ENCODE measurements at regions not wholly inside any gene's neighbourhood (a gene's known extent, or its start where the extent isn't known, plus 50 kb on each side); places are given as distances from the start of the nearest gene placed in this dataset.

DNA sequence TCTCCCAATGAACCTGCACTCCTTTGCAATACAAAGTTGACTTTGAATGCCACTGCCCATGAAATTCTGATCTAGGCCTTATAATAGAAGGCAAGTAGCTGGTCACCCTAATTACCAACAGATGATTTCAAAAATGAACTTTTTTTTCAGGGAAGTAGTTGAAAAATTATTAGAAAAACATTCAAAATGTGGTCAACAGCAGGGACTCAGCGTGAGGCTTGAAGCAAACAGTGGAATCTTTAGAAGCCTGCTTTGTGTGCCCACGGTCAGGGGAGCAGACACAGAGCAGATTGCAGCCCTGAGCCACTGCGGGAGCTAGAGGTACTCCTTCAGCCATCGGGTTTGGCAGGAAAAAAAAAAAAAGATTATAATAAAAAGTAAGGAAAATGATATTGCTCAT is 87.1 kb upstream of the HEY2 start:
- no peak for ATAC-seq

DNA sequence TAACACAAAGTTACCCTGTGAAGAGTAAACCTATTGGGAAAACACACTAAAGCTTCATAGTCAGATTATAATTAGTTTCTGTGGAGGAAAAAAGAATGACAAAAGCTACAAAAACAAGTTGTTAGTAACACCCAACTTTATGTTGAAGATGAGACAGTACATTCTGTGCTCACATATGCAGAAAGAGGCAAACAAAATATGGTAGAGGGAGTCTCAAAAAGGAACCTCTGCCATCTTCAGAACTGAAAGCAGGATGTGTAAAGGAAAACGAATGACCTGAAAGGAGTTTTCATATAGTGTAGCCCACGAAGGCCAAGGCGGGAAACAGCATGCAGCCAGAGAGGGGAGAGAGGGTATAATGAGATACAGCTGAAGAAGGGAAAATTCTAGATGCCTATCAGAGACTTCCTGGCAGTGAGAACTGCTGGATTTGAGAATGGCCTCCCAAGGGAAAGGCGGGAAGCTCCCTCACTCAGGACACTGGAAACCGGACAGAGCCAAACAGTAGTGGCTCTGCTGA is 84.1 kb upstream of the HEY2 start:
- no peak for ATAC-seq

GRCh38 chr6:125667326-125667725 is 82.1 kb upstream of the HEY2 start:
- no peak for ATAC-seq

- ATAC-seq, result no peak
These were observed 81.4 kb upstream of the HEY2 start for GRCh38 chr6:125668071-125668470.

DNA sequence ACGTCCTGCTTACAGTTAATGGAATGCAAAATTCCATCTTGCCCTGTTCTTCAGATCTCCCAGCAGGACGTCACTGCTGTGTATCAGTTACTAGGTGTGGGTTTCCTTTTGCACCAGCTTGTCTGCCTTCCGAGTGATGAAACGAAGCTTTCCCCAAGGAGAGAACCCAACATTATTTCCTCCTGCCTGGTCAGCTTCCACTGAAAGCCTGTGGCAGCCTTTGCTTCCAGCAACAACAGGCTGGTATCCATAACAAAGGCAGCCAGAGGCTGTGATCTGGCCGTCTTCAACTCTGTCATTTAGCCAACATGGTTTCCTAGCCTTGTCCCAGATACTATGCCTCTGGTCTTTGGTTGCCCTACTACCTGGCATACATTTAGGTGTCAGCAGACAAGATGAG is 78.9 kb upstream of the HEY2 start:
- no peak for ATAC-seq

DNA sequence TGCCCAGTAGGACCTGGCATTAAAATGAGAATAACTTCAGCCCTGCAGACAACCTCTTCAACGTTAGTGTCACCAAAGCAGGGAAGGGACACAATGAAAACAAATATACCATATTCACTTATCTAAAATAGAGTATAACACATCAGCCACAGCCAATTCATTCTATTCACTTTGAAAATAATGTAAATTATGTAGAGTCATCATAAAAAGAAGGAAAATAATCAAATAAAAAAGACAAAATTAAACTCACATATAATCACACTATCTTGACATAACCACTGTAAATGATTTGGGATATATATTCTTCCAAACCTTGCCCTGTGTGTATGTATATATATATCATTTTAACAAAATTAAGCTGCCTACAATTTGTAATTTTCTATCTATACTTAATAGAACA is 78.1 kb upstream of the HEY2 start:
- no peak for ATAC-seq

DNA sequence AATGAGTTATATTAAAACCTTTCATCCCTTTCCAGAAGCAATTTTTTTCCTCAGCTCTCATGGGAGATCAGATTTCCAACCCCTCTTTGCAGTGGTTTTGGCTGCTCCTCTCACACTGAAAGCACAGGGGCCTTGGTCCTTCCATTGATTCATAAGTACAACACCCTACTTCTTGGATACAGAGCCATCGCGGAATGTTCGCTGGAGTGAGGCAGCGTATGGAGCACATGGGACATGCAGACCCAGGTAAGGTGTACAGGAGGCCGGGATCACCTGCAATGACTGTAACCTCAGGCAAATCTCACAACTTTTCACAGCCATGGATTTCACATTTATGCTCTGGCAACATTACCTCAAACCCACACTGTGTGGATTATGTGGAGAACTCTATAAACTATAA is 75.2 kb upstream of the HEY2 start:
- ATAC-seq, result no peak

- no peak for ATAC-seq
These were observed 70.8 kb upstream of the HEY2 start for GRCh38 chr6:125678601-125679000.

DNA sequence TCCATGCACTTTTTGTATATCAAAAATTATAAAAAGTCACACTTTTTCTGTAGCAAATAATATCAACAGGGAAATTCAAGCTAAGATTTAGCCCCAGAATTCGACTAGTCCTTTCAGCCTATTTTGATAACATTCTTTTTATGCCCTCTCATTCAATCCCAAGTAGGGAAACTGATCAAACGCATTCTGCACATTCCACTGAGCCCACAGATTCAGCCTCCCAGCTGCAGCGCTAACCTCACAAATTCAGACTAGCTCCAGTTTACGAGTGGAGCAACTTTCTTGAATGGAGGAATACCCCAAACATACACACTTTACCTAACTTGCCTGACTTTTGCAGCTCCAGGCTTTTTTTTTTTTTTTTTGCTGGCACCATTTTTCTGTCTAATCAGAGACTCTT is 70.3 kb upstream of the HEY2 start:
- ATAC-seq, result no peak

DNA sequence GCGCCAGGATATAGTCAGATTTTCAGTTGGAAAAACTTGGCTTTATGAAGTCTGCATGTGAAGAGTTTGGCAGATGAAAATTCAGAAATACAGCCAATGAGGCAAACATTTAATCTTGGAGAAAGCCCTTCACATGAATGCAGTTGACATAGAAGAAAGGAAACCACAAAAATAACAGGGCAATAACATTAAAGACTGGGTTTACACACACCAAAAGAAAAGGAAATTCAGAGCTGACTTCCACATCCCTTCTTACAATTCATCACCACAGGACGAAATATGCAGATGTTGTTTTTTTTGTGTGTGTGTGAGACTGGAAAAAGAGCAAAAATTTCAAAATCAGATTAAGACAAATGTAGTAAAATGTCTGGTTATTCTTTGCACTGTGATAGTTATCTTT is 69.8 kb upstream of the HEY2 start:
- ATAC-seq, result no peak

GRCh38 chr6:125682939-125683338 is 66.5 kb upstream of the HEY2 start:
- no peak for ATAC-seq

GRCh38 chr6:125688138-125688537 is 61.3 kb upstream of the HEY2 start:
- ATAC-seq, result no peak

- ATAC-seq, result no peak
These were observed 56.0 kb upstream of the HEY2 start for GRCh38 chr6:125693480-125693879.

GRCh38 chr6:125699591-125699990 is 49.8 kb upstream of the HEY2 start:
- ATAC-seq, result no peak
